ENCODE measurements at regions not wholly inside any gene's neighbourhood (a gene's known extent, or its start where the extent isn't known, plus 50 kb on each side); places are given as distances from the start of the nearest gene placed in this dataset.

- intact Hi-C loops (cut with micrococcal nuclease), result no loop called here
- no peak for ATAC-seq
- Mint-ChIP-seq H3K27ac (no peak overlapping the region), H3K36me3 (ENCODE audit: low read depth) (no peaks in the 10 kb centered on the region), H3K4me1 (ENCODE audit: low read depth) (peaks cover 5% of the 10 kb centered on the region), H3K4me3 (no peak overlapping the region), H3K9me3 (no peaks in the 10 kb centered on the region), H3K27me3 (no peaks in the 10 kb centered on the region)
- DNase-seq, result no peak
- CTCF ChIA-PET, result interaction anchor here (1.1 kb wide), 3 partner anchors 10 to 22 kb away, joined by 3 to 4 read pairs (median 3); no protein-coding TSS in a partner anchor
- POLR2A ChIA-PET, result interaction anchor here (1.7 kb wide), 1 partner anchor 11 kb away, joined by 5 read pairs; no protein-coding TSS in a partner anchor
- TF ChIP-seq, protein P1, sequence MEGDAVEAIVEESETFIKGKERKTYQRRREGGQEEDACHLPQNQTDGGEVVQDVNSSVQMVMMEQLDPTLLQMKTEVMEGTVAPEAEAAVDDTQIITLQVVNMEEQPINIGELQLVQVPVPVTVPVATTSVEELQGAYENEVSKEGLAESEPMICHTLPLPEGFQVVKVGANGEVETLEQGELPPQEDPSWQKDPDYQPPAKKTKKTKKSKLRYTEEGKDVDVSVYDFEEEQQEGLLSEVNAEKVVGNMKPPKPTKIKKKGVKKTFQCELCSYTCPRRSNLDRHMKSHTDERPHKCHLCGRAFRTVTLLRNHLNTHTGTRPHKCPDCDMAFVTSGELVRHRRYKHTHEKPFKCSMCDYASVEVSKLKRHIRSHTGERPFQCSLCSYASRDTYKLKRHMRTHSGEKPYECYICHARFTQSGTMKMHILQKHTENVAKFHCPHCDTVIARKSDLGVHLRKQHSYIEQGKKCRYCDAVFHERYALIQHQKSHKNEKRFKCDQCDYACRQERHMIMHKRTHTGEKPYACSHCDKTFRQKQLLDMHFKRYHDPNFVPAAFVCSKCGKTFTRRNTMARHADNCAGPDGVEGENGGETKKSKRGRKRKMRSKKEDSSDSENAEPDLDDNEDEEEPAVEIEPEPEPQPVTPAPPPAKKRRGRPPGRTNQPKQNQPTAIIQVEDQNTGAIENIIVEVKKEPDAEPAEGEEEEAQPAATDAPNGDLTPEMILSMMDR (IDR thresholded peaks at IDR 0.05), result no peak
These were observed 85.5 kb upstream of the CNKSR3 start for GRCh38 chr6:154596009-154596408.

DNA sequence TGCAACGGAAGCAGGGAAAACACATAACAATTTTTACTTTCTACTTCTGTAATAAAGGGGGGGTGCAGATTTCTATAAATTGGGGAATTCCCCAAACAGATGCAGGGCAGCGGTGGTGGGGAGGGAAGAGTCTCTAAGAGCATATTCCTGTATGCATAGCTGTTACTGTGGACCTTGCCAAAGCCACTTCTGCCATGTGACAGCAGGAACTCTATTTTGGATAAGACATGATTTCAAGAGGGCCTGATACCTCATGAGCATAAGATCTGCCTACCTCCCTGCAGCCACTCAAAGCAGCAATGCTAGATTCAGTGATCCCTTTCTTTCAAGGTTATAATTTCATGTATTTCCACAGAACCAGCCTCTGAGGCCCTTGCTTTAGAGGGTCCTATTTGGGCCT is 86.2 kb upstream of the CNKSR3 start:
- intact Hi-C loops (cut with micrococcal nuclease), result no loop called here
- Mint-ChIP-seq H3K36me3 (ENCODE audit: low read depth) (no peaks in the 10 kb centered on the region), H3K9me3 (no peaks in the 10 kb centered on the region), H3K27me3 (no peaks in the 10 kb centered on the region), H3K27ac (no peak overlapping the region), H3K4me3 (no peak overlapping the region), H3K4me1 (ENCODE audit: low read depth) (peaks cover 5% of the 10 kb centered on the region)
- ChIA-PET CTCF (interaction anchor here (1.1 kb wide), 2 partner anchors 15 to 22 kb away, joined by 3 to 4 read pairs; no protein-coding TSS in a partner anchor), POLR2A (no interaction called here)
- DNase-seq, result no peak
- ATAC-seq, result no peak
- TF ChIP-seq, protein P1 (IDR thresholded peaks at IDR 0.05), result no peak

- POLR2A ChIA-PET, result no interaction called here
- H3K36me3 Mint-ChIP-seq (ENCODE audit: low read depth), result no peaks in the 10 kb centered on the region
- no peak for ATAC-seq
These were observed 87.9 kb upstream of the CNKSR3 start for GRCh38 chr6:154598399-154598798.

DNA sequence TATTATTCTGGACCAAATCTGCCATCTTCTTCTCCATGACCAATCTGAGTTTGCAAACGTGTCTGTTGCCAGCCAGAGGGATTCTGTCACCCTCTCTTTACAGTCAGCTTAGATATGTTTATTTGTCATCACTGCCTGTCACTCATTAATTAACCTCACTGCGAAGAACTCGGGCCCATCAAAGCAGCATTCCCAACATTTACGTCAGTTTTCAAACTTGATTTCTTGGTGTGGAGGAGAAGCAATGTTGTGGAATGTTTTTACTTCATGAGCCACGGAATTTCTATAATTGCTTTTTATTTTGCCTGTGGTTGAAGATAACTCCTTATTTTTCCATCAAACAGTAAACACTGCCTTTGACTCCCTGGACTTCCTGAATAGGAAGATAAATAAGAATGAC is 91.8 kb upstream of the CNKSR3 start:
- Mint-ChIP-seq H3K4me3 (no peak overlapping the region), H3K36me3 (ENCODE audit: low read depth) (no peaks in the 10 kb centered on the region), H3K9me3 (no peaks in the 10 kb centered on the region), H3K27me3 (no peaks in the 10 kb centered on the region), H3K4me1 (ENCODE audit: low read depth) (peaks cover 36% of the 10 kb centered on the region), H3K27ac (no peak overlapping the region)
- ChIA-PET CTCF (interaction anchor here (1.3 kb wide), 1 partner anchor 74 kb away, joined by 3 read pairs; no protein-coding TSS in a partner anchor), POLR2A (interaction anchor here (0.5 kb wide), 1 partner anchor 42 kb away, joined by 3 read pairs; no protein-coding TSS in a partner anchor)
- TF ChIP-seq, protein P1 (IDR thresholded peaks at IDR 0.05), result no peak
- intact Hi-C loops (cut with micrococcal nuclease), result no loop called here
- ATAC-seq, result no peak
- DNase-seq, result no peak

More at GRCh38 chr6:154598399-154598798, 87.9 kb upstream of the CNKSR3 start:
- H3K9me3 Mint-ChIP-seq, result no peaks in the 10 kb centered on the region
- no peak overlapping the region for H3K4me3 Mint-ChIP-seq
- DNase-seq, result no peak
- intact Hi-C loops (cut with micrococcal nuclease), result no loop called here
- no peak overlapping the region for H3K27ac Mint-ChIP-seq
- TF ChIP-seq, protein P1 (IDR thresholded peaks at IDR 0.05), result no peak
- H3K27me3 Mint-ChIP-seq, result no peaks in the 10 kb centered on the region
- CTCF ChIA-PET, result no interaction called here
- H3K4me1 Mint-ChIP-seq (ENCODE audit: low read depth), result peaks cover 5% of the 10 kb centered on the region

- Mint-ChIP-seq H3K9me3 (no peaks in the 10 kb centered on the region), H3K27ac (no peak overlapping the region), H3K4me3 (no peak overlapping the region), H3K36me3 (ENCODE audit: low read depth) (no peaks in the 10 kb centered on the region), H3K27me3 (no peaks in the 10 kb centered on the region), H3K4me1 (ENCODE audit: low read depth) (peaks cover 40% of the 10 kb centered on the region)
- intact Hi-C loops (cut with micrococcal nuclease), result no loop called here
- ATAC-seq (no peak), DNase-seq (no peak)
- POLR2A ChIA-PET, result interaction anchor here (0.5 kb wide), 1 partner anchor 43 kb away, joined by 3 read pairs; no protein-coding TSS in a partner anchor
- CTCF ChIA-PET, result interaction anchor here (1.3 kb wide), 1 partner anchor 73 kb away, joined by 3 read pairs; no protein-coding TSS in a partner anchor
- TF ChIP-seq, protein P1 (IDR thresholded peaks at IDR 0.05), result no peak
These were observed 92.2 kb upstream of the CNKSR3 start for GRCh38 chr6:154602708-154603107.
